ENCODE measurements at regions not wholly inside any gene's neighbourhood (a gene's known extent, or its start where the extent isn't known, plus 50 kb on each side); places are given as distances from the start of the nearest gene placed in this dataset.
"Not testable (repeated sequence)": the region's sequence is repeated elsewhere in the genome, so short reads cannot be mapped to it uniquely, and the experiment has no call there.

GRCh38 chr6:26956078-26956600 is 291.4 kb upstream of the PRSS16 start:
- no CpG with 5 or more reads among the region's 20 CpGs for WGBS (ENCODE audit: insufficient coverage)
- not testable (repeated sequence) for H3K27ac ChIP-seq (ENCODE audit: low read depth, low read length); H3K9me3 ChIP-seq (ENCODE audit: control insufficient read depth, insufficient read depth, low read length); H3K27me3 ChIP-seq (ENCODE audit: control insufficient read depth, insufficient read depth, low read length); H3K4me3 ChIP-seq (ENCODE audit: low read depth, low read length); H3K36me3 ChIP-seq (ENCODE audit: control insufficient read depth, insufficient read depth, low read length); H3K4me1 ChIP-seq (ENCODE audit: control insufficient read depth, insufficient read depth, low read length)
- peak in 5 of 6 donors; percentile 13 to 84 (median 38) for DNase-seq (ENCODE audit: low read depth in 4 of 6, low spot score in 6 of 6)

- peak overlapping the region; percentile 24 for H3K4me3 ChIP-seq (ENCODE audit: low read depth, low read length)
- WGBS (ENCODE audit: insufficient coverage) = 0% methylated on average over 3 of the region's 54 CpGs
- H3K27ac ChIP-seq (ENCODE audit: low read depth, low read length); H3K36me3 ChIP-seq (ENCODE audit: control insufficient read depth, insufficient read depth, low read length); H3K27me3 ChIP-seq (ENCODE audit: control insufficient read depth, insufficient read depth, low read length); H3K4me1 ChIP-seq (ENCODE audit: control insufficient read depth, insufficient read depth, low read length); H3K9me3 ChIP-seq (ENCODE audit: control insufficient read depth, insufficient read depth, low read length): not testable (repeated sequence)
- peak; percentile 15 to 91 (median 54) for DNase-seq (ENCODE audit: low read depth in 4 of 6, low spot score in 6 of 6)
Observed at GRCh38 chr6:26956601-26957184, 290.8 kb upstream of the PRSS16 start.

- peak overlapping the region; percentile 24 for H3K4me3 ChIP-seq (ENCODE audit: low read depth, low read length)
- DNase-seq (ENCODE audit: low read depth in 4 of 6, low spot score in 6 of 6) = peak in 2 of 6 donors; percentile 0
- H3K27me3 ChIP-seq (ENCODE audit: control insufficient read depth, insufficient read depth, low read length); H3K36me3 ChIP-seq (ENCODE audit: control insufficient read depth, insufficient read depth, low read length); H3K4me1 ChIP-seq (ENCODE audit: control insufficient read depth, insufficient read depth, low read length); H3K27ac ChIP-seq (ENCODE audit: low read depth, low read length); H3K9me3 ChIP-seq (ENCODE audit: control insufficient read depth, insufficient read depth, low read length): not testable (repeated sequence)
- 77% methylated on average over 5 of the region's 6 CpGs for WGBS (ENCODE audit: insufficient coverage)
Observed at GRCh38 chr6:26957399-26958127, 289.9 kb upstream of the PRSS16 start.

- H3K4me1 ChIP-seq (ENCODE audit: control insufficient read depth, insufficient read depth, low read length); H3K9me3 ChIP-seq (ENCODE audit: control insufficient read depth, insufficient read depth, low read length); DNase-seq (ENCODE audit: low read depth in 4 of 6, low spot score in 6 of 6); H3K4me3 ChIP-seq (ENCODE audit: low read depth, low read length); H3K36me3 ChIP-seq (ENCODE audit: control insufficient read depth, insufficient read depth, low read length); H3K27ac ChIP-seq (ENCODE audit: low read depth, low read length); H3K27me3 ChIP-seq (ENCODE audit: control insufficient read depth, insufficient read depth, low read length): not testable (repeated sequence)
Observed at GRCh38 chr6:26961236-26961635, 286.3 kb upstream of the PRSS16 start.

DNA sequence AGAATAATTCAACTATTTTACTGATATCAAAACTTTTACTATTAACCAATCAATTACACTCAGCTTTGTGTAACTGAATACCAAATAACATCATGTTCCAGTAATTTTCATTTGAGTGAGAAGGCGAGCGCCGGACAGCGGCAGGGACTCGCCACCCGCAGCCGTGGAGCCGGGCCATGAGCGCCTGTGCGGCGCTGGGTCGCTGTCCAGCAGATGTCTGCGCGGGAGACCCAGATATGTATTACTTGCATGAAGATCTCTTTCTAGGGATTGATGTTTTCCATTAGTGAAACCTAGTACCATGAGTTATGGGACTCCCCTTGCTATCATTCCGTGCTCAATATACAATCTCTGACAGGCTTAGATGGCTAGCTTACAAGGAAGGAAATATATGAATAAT is 245.1 kb upstream of the PRSS16 start:
- 95% methylated on average over 7 of the region's 15 CpGs for WGBS (ENCODE audit: insufficient coverage)

DNA sequence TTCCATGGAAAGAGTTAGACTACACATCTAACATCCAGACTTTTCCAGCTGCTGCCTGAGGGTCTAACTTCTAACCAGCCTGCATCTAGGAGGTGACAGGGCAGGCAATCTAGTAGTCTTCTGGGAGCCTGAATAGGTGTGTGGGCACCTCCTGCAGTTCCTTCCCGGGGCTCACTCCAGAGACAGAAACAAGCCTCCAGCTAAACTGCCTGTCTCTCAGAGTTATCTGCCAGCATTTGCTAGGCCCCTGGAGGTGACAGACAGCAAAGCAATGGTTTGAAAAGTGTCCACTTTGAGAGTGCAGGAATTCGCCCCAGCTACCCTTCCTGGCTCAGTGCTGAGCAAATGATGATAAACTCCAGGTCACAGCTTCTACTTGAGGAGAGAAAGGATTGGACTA is 240.5 kb upstream of the PRSS16 start:
- 38% methylated on average over 2 of the region's 2 CpGs for WGBS (ENCODE audit: insufficient coverage)
- Histone ChIP-seq H3K27ac (ENCODE audit: low read depth, low read length) (no peak overlapping the region), H3K4me3 (ENCODE audit: low read depth, low read length) (no peak overlapping the region), H3K4me1 (ENCODE audit: control insufficient read depth, insufficient read depth, low read length) (no peaks in the 10 kb centered on the region), H3K9me3 (ENCODE audit: control insufficient read depth, insufficient read depth, low read length) (peaks cover 5% of the 10 kb centered on the region), H3K27me3 (ENCODE audit: control insufficient read depth, insufficient read depth, low read length) (no peaks in the 10 kb centered on the region), H3K36me3 (ENCODE audit: control insufficient read depth, insufficient read depth, low read length) (no peaks in the 10 kb centered on the region)
- DNase-seq (ENCODE audit: low read depth in 4 of 6, low spot score in 6 of 6) = no peak

More for the DNA sequence above, 245.1 kb upstream of the PRSS16 start:
- no peak for DNase-seq (ENCODE audit: low read depth in 4 of 6, low spot score in 6 of 6)
- Histone ChIP-seq H3K4me1 (ENCODE audit: control insufficient read depth, insufficient read depth, low read length) (no peaks in the 10 kb centered on the region), H3K9me3 (ENCODE audit: control insufficient read depth, insufficient read depth, low read length) (no peaks in the 10 kb centered on the region), H3K36me3 (ENCODE audit: control insufficient read depth, insufficient read depth, low read length) (no peaks in the 10 kb centered on the region), H3K4me3 (ENCODE audit: low read depth, low read length) (no peak overlapping the region), H3K27me3 (ENCODE audit: control insufficient read depth, insufficient read depth, low read length) (no peaks in the 10 kb centered on the region), H3K27ac (ENCODE audit: low read depth, low read length) (no peak overlapping the region)

DNA sequence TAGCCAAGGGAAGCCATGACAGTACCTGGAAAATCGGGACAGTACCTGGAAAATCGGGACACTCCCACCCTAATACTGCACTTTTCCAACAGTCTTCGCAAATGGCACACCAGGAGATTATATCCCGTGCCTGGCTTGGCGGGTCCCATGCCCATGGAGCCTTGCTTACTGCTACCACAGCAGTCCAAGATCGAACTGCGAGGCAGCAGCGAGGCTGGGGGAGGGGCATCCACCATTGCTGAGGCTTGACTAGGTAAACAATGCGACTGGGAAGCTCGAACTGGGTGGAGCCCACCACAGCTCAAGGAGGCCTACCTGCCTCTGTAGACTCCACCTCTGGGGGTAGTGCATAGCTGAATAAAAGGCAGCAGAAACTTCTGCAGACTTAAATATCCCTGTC is 238.9 kb upstream of the PRSS16 start:
- not testable (repeated sequence) for H3K9me3 ChIP-seq (ENCODE audit: control insufficient read depth, insufficient read depth, low read length); H3K27ac ChIP-seq (ENCODE audit: low read depth, low read length); H3K36me3 ChIP-seq (ENCODE audit: control insufficient read depth, insufficient read depth, low read length); H3K27me3 ChIP-seq (ENCODE audit: control insufficient read depth, insufficient read depth, low read length); DNase-seq (ENCODE audit: low read depth in 4 of 6, low spot score in 6 of 6); H3K4me3 ChIP-seq (ENCODE audit: low read depth, low read length); H3K4me1 ChIP-seq (ENCODE audit: control insufficient read depth, insufficient read depth, low read length)
- over 99% methylated on average over 8 of the region's 10 CpGs for WGBS (ENCODE audit: insufficient coverage)

DNA sequence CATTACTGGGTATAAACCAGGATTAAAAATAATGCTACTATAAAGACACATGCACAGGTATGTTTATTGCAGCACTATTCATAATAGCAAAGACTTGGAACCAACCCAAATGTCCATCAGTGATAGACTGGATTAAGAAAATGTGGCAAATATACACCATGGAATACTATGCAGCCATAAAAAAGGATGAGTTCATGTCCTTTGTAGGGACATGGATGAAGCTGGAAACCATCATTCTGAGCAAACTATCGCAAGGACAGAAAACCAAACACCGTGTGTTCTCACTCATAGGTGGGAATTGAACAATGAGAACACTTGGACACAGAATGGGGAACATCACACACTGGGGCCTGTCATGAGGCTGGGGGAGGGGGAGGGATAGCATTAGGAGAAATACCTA is 233.4 kb upstream of the PRSS16 start:
- not testable (repeated sequence) for H3K27me3 ChIP-seq (ENCODE audit: control insufficient read depth, insufficient read depth, low read length); H3K27ac ChIP-seq (ENCODE audit: low read depth, low read length); H3K9me3 ChIP-seq (ENCODE audit: control insufficient read depth, insufficient read depth, low read length); H3K4me1 ChIP-seq (ENCODE audit: control insufficient read depth, insufficient read depth, low read length); H3K4me3 ChIP-seq (ENCODE audit: low read depth, low read length); H3K36me3 ChIP-seq (ENCODE audit: control insufficient read depth, insufficient read depth, low read length); DNase-seq (ENCODE audit: low read depth in 4 of 6, low spot score in 6 of 6)
- WGBS (ENCODE audit: insufficient coverage) = no CpG with 5 or more reads among the region's 2 CpGs

DNA sequence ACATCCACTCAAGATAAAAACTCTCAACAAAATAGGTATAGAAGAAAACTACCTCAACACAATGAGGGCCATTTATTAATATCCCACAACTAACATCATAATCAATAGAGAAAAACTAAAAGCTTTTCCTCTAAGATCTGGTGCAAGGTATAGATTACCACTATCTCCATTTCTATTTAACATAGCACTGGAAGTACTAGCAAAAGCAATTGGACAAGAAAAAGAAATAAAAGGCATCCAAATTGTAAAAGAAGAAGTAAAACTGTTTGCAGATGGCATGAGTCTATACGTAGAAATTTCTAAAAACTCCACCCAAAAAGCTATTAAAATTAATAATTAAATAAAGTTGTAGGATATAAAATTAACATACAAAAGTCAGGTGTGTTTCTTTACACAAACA is 230.8 kb upstream of the PRSS16 start:
- no CpG with 5 or more reads among the region's 1 CpG for WGBS (ENCODE audit: insufficient coverage)
- Histone ChIP-seq H3K4me1 (ENCODE audit: control insufficient read depth, insufficient read depth, low read length) (no peaks in the 10 kb centered on the region), H3K27ac (ENCODE audit: low read depth, low read length) (no peak overlapping the region), H3K9me3 (ENCODE audit: control insufficient read depth, insufficient read depth, low read length) (peaks cover 5% of the 10 kb centered on the region), H3K36me3 (ENCODE audit: control insufficient read depth, insufficient read depth, low read length) (no peaks in the 10 kb centered on the region), H3K4me3 (ENCODE audit: low read depth, low read length) (no peak overlapping the region), H3K27me3 (ENCODE audit: control insufficient read depth, insufficient read depth, low read length) (no peaks in the 10 kb centered on the region)
- no peak for DNase-seq (ENCODE audit: low read depth in 4 of 6, low spot score in 6 of 6)

DNA sequence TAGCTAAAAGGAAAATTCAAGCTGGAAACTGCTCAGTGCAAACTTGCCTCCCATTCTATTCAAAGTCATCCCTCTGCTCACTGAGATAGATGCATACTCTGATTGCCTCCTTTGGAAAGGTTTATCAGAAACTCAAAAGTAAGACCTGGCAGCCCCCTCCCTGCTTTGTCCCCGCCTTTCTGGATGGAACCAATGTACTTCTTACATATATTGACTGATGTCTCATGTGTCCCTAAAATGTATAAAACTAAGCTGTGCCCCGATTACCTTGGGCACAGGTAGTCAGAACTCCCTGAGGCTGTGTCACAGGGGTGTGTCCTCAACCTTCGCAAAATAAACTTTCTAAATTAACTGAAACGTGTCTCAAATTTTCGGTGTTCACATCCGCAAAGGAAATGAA is 229.1 kb upstream of the PRSS16 start:
- not testable (repeated sequence) for H3K4me1 ChIP-seq (ENCODE audit: control insufficient read depth, insufficient read depth, low read length); H3K4me3 ChIP-seq (ENCODE audit: low read depth, low read length); H3K27ac ChIP-seq (ENCODE audit: low read depth, low read length); DNase-seq (ENCODE audit: low read depth in 4 of 6, low spot score in 6 of 6); H3K36me3 ChIP-seq (ENCODE audit: control insufficient read depth, insufficient read depth, low read length); H3K27me3 ChIP-seq (ENCODE audit: control insufficient read depth, insufficient read depth, low read length); H3K9me3 ChIP-seq (ENCODE audit: control insufficient read depth, insufficient read depth, low read length)
- 100% methylated on average over 2 of the region's 6 CpGs for WGBS (ENCODE audit: insufficient coverage)

Data from spinal cord (tissue), 9 donors.